Pancreas (tissue), 10 donors: ENCODE measurements at regions not wholly inside any gene's neighbourhood (a gene's known extent, or its start where the extent isn't known, plus 50 kb on each side); places are given as distances from the start of the nearest gene placed in this dataset.

ENCODE experiments used
- ATAC-seq, 4 donors: fragments of 200-7000 bp; cut with Tn5 transposase; one replicate each; pipeline versions ENCODE4 v1.8.0 to v1.9.1; 2020; ENCODE audit warnings: mild to moderate bottlenecking in 4 of 4, moderate library complexity in 4 of 4
- DNase-seq, 6 donors: peaks; one replicate each; pipeline ENCODE4 v3.0.0-alpha.2; 2020
- FAIRE-seq: peaks from 2 replicates; lab custom pipeline; 2012; peaks lifted over from hg19 to GRCh38; lab: Jason Lieb, UNC
- H3K27ac ChIP-seq, 4 donors: fragments of 200-600 bp; sonication (generic); 1 replicate in 3 of 4; 2 replicates in 1 of 4; pipeline versions ENCODE4 v1.5.0 to v1.8.0; 2020
- H3K27me3 ChIP-seq, 4 donors: fragments of 200-600 bp; one replicate each; pipeline ENCODE4 v1.8.0; 2021
- H3K36me3 ChIP-seq, 3 donors: fragments of 200-600 bp; sonication (generic) in 1 of 3; one replicate each; pipeline versions ENCODE4 v1.5.0 to v1.8.0; 2020 to 2021
- H3K4me1 ChIP-seq, 3 donors: fragments of 200-600 bp; one replicate each; pipeline ENCODE4 v1.8.0; 2021
- H3K4me3 ChIP-seq, 4 donors: fragments of 200-600 bp; sonication (generic) in 2 of 4; one replicate each; pipeline versions ENCODE4 v1.5.0 to v1.8.0; 2020 to 2021
- H3K9me3 ChIP-seq, 4 donors: fragments of 200-600 bp; one replicate each; pipeline ENCODE4 v1.8.0; 2021
- WGBS, 2 donors: extraction: QIAGEN DNeasy Blood & Tissue Kit; methylation state at CpG; one replicate each; pipeline ENCODE4 v1.1.7; 2013; 5-methylcytosine and 5-hydroxymethylcytosine counted together
- intact Hi-C, 3 donors: fragments of 100-400 bp; cut with DNase I; formaldehyde crosslinking; loops; one replicate each; pipeline versions ENCODE4 v1.11.1 to v1.14.2; 2022
- TF ChIP-seq, protein P1 (sequence below), 4 donors: fragments of 200-600 bp; sonication (generic) in 3 of 4; IDR thresholded peaks; one replicate each; pipeline versions ENCODE4 v1.5.0 to v1.8.0; 2021; ENCODE audit warnings: antibody characterized with exemption in 4 of 4
- donor health status: healthy with polysubstance abuse.
- donor health status: DM: no; HTN: no; CAD: no; lungs with moderate emphysema.
- donor health status: DM: no; HTN: no; CAD: no.
- donor health status: control.
- donor health status: control.
- donor health status: Bipolar disorder and iron deficiency.
- donor health status: DM: yes; HTN: yes; CAD: no.
- donor health status: DM: no; HTN: no; CAD: no.
- donor health status: DM: no; HTN: no; CAD: no.
- donor health status: DM: yes; HTN: yes; CAD: no.

DNA sequence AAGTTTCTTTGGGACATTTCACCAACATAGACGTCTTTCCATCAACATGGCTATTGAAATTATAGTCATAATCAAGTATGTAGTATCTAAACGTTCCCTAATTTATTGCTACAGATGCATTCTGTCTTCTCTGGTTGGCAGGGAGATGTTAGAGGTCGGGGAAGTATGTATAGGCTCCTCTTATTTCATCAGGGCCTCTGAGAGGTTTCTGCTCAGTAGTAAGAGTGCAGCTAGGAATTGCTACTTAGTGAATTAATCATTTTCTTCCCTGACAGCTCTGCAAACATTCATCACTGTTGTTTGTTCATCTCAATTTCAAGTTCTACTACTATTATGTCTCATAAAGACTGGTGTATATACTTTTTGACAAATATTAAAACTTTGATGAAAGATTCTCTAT, 309.7 kb upstream of the NR2F2 start:
- TF ChIP-seq, protein P1, sequence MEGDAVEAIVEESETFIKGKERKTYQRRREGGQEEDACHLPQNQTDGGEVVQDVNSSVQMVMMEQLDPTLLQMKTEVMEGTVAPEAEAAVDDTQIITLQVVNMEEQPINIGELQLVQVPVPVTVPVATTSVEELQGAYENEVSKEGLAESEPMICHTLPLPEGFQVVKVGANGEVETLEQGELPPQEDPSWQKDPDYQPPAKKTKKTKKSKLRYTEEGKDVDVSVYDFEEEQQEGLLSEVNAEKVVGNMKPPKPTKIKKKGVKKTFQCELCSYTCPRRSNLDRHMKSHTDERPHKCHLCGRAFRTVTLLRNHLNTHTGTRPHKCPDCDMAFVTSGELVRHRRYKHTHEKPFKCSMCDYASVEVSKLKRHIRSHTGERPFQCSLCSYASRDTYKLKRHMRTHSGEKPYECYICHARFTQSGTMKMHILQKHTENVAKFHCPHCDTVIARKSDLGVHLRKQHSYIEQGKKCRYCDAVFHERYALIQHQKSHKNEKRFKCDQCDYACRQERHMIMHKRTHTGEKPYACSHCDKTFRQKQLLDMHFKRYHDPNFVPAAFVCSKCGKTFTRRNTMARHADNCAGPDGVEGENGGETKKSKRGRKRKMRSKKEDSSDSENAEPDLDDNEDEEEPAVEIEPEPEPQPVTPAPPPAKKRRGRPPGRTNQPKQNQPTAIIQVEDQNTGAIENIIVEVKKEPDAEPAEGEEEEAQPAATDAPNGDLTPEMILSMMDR (IDR thresholded peaks at IDR 0.05), result no peak

DNA sequence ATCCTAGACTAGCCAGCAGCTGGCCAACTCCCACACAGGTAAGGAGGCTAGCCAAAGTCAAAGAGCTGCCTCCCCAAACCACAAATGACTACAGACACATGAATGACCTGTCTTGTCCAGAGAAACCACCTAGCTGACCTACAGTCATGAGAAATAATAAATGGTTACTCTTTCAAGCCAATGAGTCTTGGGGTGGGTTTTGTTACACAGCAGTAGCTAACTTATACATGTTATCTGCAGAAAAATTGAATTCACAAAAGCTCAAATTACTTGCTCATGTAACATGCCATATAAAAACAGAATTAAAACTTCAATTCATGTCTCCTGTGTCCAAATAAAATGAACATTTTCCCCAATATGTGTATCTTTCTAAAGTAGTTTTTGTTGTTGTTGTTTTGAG, 307.4 kb upstream of the NR2F2 start:
- Histone ChIP-seq H3K9me3 (no peaks in the 10 kb centered on the region), H3K36me3 (no peaks in the 10 kb centered on the region), H3K4me1 (no peaks in the 10 kb centered on the region), H3K27me3 (no peaks in the 10 kb centered on the region), H3K27ac (no peak overlapping the region), H3K4me3 (no peak overlapping the region)
- DNase-seq, result no peak
- intact Hi-C loops, result no loop called here
- FAIRE-seq, result no peak
- ATAC-seq, result no peak
- TF ChIP-seq, protein P1 (IDR thresholded peaks at IDR 0.05), result no peak

More for the DNA sequence above, 309.7 kb upstream of the NR2F2 start:
- no peaks in the 10 kb centered on the region for H3K4me1 ChIP-seq
- H3K9me3 ChIP-seq, result no peaks in the 10 kb centered on the region
- ATAC-seq (no peak), DNase-seq (no peak), FAIRE-seq (no peak)
- 41 to 54% methylated on average over 3 of the region's 3 CpGs for WGBS, 2 donors
- no peaks in the 10 kb centered on the region for H3K36me3 ChIP-seq
- no peak overlapping the region for H3K4me3 ChIP-seq
- H3K27ac ChIP-seq, result no peak overlapping the region
- intact Hi-C loops, result no loop called here
- no peaks in the 10 kb centered on the region for H3K27me3 ChIP-seq

DNA sequence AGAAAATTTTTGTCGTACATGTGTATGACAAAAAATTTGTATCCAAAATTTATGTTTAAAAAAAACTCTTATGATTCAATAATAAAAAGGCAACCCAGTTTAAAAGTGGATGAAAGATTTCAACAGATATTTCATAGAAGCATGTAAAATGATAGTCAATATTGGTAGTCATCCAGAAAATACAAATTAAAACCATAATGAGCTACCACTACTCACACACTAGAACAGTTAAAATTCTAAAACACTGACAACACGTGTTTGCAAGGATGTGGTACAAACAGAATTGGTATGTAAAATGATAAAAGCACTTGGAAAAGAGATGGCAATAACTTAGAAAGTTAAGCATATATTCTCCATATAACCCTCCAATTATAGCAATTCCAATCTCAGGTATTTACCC, 303.0 kb upstream of the NR2F2 start:
- no peak overlapping the region for H3K4me3 ChIP-seq
- TF ChIP-seq, protein P1 (IDR thresholded peaks at IDR 0.05), result no peak
- no peaks in the 10 kb centered on the region for H3K9me3 ChIP-seq
- 80 to 95% methylated on average over 2 of the region's 2 CpGs for WGBS, 2 donors
- H3K27me3 ChIP-seq, result no peaks in the 10 kb centered on the region
- ATAC-seq (no peak), FAIRE-seq (no peak), DNase-seq (no peak)
- intact Hi-C loops, result no loop called here
- no peaks in the 10 kb centered on the region for H3K36me3 ChIP-seq
- H3K27ac ChIP-seq, result no peak overlapping the region
- H3K4me1 ChIP-seq, result no peaks in the 10 kb centered on the region

DNA sequence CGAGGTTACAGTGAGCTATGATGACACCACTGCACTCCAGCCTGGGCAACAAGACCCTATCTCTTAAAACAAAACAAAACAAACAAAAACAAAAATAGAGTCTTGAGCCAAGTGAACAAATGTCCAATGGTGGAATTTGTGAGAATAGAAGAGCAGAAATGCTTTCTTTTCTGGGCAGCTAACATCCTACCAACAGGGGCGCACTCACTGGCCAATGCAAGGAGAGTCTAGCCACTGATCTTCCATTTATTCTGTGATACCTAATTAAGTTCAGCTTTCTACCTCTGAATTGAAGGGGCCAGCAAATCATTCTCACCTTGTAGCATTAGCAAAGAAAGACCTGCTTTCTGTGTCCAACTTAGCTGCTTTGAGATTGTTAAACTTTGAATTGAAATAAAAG, 301.9 kb upstream of the NR2F2 start:
- ATAC-seq (no peak), FAIRE-seq (no peak), DNase-seq (no peak)
- no peaks in the 10 kb centered on the region for H3K27me3 ChIP-seq
- H3K27ac ChIP-seq, result no peak overlapping the region
- intact Hi-C loops, result no loop called here
- TF ChIP-seq, protein P1 (IDR thresholded peaks at IDR 0.05), result no peak
- H3K36me3 ChIP-seq, result no peaks in the 10 kb centered on the region
- no peaks in the 10 kb centered on the region for H3K9me3 ChIP-seq
- no peak overlapping the region for H3K4me3 ChIP-seq
- 73 to 92% methylated on average over 2 of the region's 2 CpGs for WGBS, 2 donors
- H3K4me1 ChIP-seq, result no peaks in the 10 kb centered on the region

DNA sequence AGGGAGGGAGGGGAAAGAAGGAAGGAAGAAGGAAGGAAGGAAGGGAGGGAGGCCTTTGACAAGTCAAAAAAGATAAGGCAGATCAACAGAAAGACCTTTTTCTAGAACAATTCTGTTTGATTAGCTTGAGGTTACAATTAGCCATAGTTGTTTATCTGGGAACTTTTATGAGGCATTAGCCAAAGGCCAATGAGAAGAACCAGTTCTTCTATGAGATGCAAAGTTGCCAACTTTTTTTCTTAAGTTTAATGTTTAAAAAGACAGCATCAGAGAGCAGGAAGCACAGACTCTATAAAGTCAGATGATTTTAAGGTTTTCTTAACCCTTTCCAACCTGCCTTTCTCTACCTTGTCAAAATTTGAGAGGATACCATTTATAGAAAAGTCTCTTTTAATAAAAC, 301.3 kb upstream of the NR2F2 start:
- TF ChIP-seq, protein P1 (IDR thresholded peaks at IDR 0.05), result no peak
- H3K4me3 ChIP-seq, result no peak overlapping the region
- no peak overlapping the region for H3K27ac ChIP-seq
- no peaks in the 10 kb centered on the region for H3K36me3 ChIP-seq
- no peaks in the 10 kb centered on the region for H3K9me3 ChIP-seq
- no peaks in the 10 kb centered on the region for H3K27me3 ChIP-seq
- intact Hi-C loops, result no loop called here
- H3K4me1 ChIP-seq, result no peaks in the 10 kb centered on the region
- ATAC-seq (no peak), DNase-seq (no peak), FAIRE-seq (no peak)
